ENCODE measurements at regions not wholly inside any gene's neighbourhood (a gene's known extent, or its start where the extent isn't known, plus 50 kb on each side); places are given as distances from the start of the nearest gene placed in this dataset.

GRCh38 chr15:35813573-35813972 lies 267.6 kb upstream of the DPH6 start:
- TF ChIP-seq TAF1 (IDR thresholded peaks at IDR 0.05; ENCODE audit: borderline replicate concordance, low read depth, low read length) (no peak), POLR2AphosphoS5 (IDR thresholded peaks at IDR 0.05; ENCODE audit: low read depth, low read length) (no peak), POLR2A (IDR thresholded peaks at IDR 0.05; ENCODE audit: low read depth, low read length) (no peak)
